ENCODE measurements at regions not wholly inside any gene's neighbourhood (a gene's known extent, or its start where the extent isn't known, plus 50 kb on each side); places are given as distances from the start of the nearest gene placed in this dataset.

DNA sequence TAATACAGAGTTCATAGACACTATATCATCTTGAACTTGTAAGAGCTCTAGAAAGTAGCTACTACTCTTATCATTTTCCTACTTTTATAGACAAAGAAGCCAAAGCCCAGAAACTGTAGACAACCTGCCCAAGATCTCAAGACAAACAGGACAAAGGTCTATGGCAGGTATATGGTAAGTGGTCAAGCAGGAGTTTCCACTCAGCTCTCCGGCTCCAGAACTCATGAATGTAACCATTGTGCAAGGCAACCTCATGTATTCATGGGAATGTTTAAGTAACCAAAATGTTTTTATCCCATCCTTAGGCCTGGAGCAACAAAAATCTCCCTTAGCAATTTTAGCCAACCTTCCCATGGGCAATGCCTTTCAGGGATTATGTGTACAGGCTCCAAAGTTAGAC, 163.4 kb upstream of the PUM3 start:
- Histone ChIP-seq H3K36me3 (ENCODE audit: control insufficient read depth, insufficient read depth, low read length) (no peaks in the 10 kb centered on the region), H3K27me3 (ENCODE audit: control insufficient read depth, insufficient read depth, low read length) (no peaks in the 10 kb centered on the region), H3K4me3 (ENCODE audit: low read depth, low read length) (no peak overlapping the region)
- TF ChIP-seq CTCF (IDR thresholded peaks at IDR 0.05; ENCODE audit: insufficient read depth, low read length, severe bottlenecking) = no peak
- FAIRE-seq (no peak), DNase-seq (ENCODE audit: low read depth) (no peak)

DNA sequence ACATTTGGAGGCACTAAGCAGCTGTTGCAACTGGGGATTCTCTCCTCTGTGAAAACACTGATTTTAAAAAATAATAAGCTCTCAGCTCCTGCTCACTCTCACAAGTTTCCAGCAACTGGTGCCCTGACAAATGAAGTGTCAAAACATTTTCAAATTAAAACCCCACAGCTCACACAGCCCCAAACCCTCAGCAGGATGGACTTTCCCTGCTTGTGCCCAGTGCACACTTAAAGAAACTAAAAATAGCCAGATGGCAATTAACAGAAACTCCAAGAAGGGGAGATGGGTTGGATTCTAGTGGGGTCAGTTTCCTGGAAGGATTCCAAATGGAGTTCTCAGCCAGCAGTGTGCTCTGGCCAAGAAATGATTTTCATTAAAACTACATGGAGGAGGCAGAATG, 163.0 kb upstream of the PUM3 start:
- H3K4me3 ChIP-seq (ENCODE audit: low read depth, low read length) = no peak overlapping the region
- FAIRE-seq = no peak
- no peak for DNase-seq (ENCODE audit: low read depth)
- H3K27me3 ChIP-seq (ENCODE audit: control insufficient read depth, insufficient read depth, low read length) = no peaks in the 10 kb centered on the region
- H3K36me3 ChIP-seq (ENCODE audit: control insufficient read depth, insufficient read depth, low read length) = no peaks in the 10 kb centered on the region
- no peak for TF ChIP-seq CTCF (IDR thresholded peaks at IDR 0.05; ENCODE audit: insufficient read depth, low read length, severe bottlenecking)

- H3K36me3 ChIP-seq (ENCODE audit: control insufficient read depth, insufficient read depth, low read length) = no peaks in the 10 kb centered on the region
- no peak overlapping the region for H3K4me3 ChIP-seq (ENCODE audit: low read depth, low read length)
- no peak for TF ChIP-seq CTCF (IDR thresholded peaks at IDR 0.05; ENCODE audit: insufficient read depth, low read length, severe bottlenecking)
- no peak for FAIRE-seq
- H3K27me3 ChIP-seq (ENCODE audit: control insufficient read depth, insufficient read depth, low read length) = no peaks in the 10 kb centered on the region
- DNase-seq (ENCODE audit: low read depth) = peak; percentile 4
These were observed 160.7 kb upstream of the PUM3 start for GRCh38 chr9:3004572-3004971.

- H3K4me3 ChIP-seq (ENCODE audit: low read depth, low read length) = no peak overlapping the region
- H3K27me3 ChIP-seq (ENCODE audit: control insufficient read depth, insufficient read depth, low read length) = no peaks in the 10 kb centered on the region
- no peaks in the 10 kb centered on the region for H3K36me3 ChIP-seq (ENCODE audit: control insufficient read depth, insufficient read depth, low read length)
- peak; percentile 41 for DNase-seq (ENCODE audit: low read depth)
- FAIRE-seq = no peak
- no peak for TF ChIP-seq CTCF (IDR thresholded peaks at IDR 0.05; ENCODE audit: insufficient read depth, low read length, severe bottlenecking)
These were observed 157.4 kb upstream of the PUM3 start for GRCh38 chr9:3001311-3001710.

DNA sequence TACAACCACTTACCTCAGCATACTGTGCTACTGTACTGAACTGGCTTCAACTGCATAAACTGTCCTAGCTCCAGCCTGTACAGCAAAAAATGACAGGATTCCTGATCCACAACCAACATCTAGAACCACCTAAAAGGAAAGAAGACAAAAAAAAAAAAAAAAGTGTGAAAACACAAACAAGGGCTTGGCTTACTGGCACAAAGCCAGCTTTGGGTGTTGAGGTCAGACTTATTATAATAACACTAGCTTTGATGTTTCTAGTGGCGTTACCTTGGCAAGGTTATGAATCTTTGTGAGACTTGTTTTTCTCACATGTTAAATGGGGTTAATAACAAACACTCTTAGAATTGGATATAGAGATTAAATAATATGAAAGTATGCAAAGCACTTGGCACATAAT, 148.5 kb upstream of the PUM3 start:
- Histone ChIP-seq H3K27me3 (ENCODE audit: control insufficient read depth, insufficient read depth, low read length) (no peaks in the 10 kb centered on the region), H3K4me3 (ENCODE audit: low read depth, low read length) (no peak overlapping the region), H3K36me3 (ENCODE audit: control insufficient read depth, insufficient read depth, low read length) (no peaks in the 10 kb centered on the region)
- FAIRE-seq (no peak), DNase-seq (ENCODE audit: low read depth) (no peak)
- TF ChIP-seq CTCF (IDR thresholded peaks at IDR 0.05; ENCODE audit: insufficient read depth, low read length, severe bottlenecking) = no peak

- no peak for FAIRE-seq
- Histone ChIP-seq H3K36me3 (ENCODE audit: control insufficient read depth, insufficient read depth, low read length) (no peaks in the 10 kb centered on the region), H3K27me3 (ENCODE audit: control insufficient read depth, insufficient read depth, low read length) (no peaks in the 10 kb centered on the region), H3K4me3 (ENCODE audit: low read depth, low read length) (no peak overlapping the region)
- no peak for TF ChIP-seq CTCF (IDR thresholded peaks at IDR 0.05; ENCODE audit: insufficient read depth, low read length, severe bottlenecking)
- DNase-seq (ENCODE audit: low read depth) = no peak
These were observed 147.4 kb upstream of the PUM3 start for GRCh38 chr9:2991292-2991691.
